GM18526 (cell line): ENCODE measurements at regions not wholly inside any gene's neighbourhood (a gene's known extent, or its start where the extent isn't known, plus 50 kb on each side); places are given as distances from the start of the nearest gene placed in this dataset.

Experiments
- POLR2A ChIP-seq: IDR thresholded peaks from 3 replicates; pipeline ENCODE4 v1.6.1; 2011; ENCODE audit not compliant: insufficient read length; ENCODE audit errors: extremely low read depth

GRCh38 chr14:22500525-22500924 lies 88.5 kb downstream of the DAD1 start:
- no peak for TF ChIP-seq POLR2A

GRCh38 chr14:22497671-22498093 lies 91.3 kb downstream of the DAD1 start:
- TF ChIP-seq POLR2A = no peak

DNA sequence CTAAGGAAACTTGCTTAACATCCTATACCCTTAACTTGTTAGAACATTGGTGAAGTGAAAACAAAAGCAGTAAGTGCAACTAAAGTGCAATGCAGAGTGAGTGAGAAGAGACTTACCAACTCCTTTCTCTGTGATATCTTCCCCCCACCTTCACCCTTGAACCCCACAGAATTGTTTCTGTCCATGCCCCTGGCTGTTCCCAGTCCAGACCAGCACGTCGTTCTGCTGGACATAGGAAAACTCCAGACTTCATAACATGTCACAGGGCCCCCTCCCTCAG lies 91.9 kb downstream of the DAD1 start:
- TF ChIP-seq POLR2A = no peak

- TF ChIP-seq POLR2A = peak; percentile 15
These were observed 94.4 kb downstream of the DAD1 start for GRCh38 chr14:22494486-22495135.

GRCh38 chr14:22493753-22494152 lies 95.3 kb downstream of the DAD1 start:
- TF ChIP-seq POLR2A = no peak

DNA sequence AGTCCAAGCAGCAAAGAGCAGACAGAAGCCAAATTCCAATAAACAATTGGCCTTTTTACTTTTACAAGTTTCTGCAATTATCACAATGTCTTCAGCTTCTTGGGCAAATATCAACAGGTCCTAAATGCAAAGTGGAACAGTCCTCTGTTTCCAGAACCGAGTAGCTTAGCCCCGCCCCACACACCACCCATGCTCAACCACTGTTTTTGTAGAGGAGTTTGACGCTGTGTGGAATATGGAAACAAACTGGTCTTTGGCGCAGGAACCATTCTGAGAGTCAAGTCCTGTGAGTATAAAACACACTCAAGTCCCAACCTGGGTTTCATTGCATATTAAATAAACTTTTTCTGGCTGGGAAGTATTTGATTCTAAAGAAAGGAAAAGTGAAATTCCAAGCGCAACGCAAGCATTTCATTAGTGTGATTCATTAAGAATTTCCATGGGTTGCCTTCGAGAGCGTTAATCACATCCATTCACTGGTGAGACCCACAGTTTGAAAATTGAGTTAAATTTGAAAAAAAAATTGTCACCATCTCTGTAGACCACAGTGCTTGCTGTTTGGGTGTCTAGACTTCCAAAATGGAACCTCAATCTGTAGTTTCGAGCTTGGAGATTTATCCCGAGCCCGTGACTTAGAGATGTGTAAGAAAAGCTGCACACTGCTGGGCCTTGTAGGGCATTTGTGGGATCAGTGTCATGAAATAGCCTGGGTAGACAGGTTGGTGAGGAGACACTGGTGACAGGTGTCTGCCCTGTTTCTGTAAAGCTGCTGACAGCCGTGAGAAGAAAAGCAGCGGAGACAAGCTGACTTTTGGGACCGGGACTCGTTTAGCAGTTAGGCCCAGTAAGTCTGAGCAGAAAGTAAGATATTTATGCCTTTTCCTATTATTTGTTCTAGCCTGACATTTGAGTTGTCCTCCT lies 96.1 kb downstream of the DAD1 start:
- no peak for TF ChIP-seq POLR2A

- TF ChIP-seq POLR2A = peak; percentile 45
These were observed 97.1 kb downstream of the DAD1 start for GRCh38 chr14:22491683-22492621.

GRCh38 chr14:22489957-22490950 lies 98.8 kb downstream of the DAD1 start:
- no peak for TF ChIP-seq POLR2A

DNA sequence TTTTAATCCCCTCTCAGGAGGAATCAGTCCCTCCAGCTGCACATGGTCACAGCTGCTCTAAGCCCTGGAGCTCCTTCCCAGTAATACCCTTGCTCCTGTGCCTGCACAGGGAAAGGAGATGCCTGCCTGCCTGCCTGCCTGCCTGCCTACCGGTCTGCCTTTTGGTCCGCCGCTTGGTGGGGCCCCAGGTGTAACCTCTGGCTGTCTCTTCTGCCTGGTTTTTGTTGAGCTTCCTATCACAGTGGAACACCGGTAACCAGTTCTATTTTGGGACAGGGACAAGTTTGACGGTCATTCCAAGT lies 99.8 kb downstream of the DAD1 start:
- no peak for TF ChIP-seq POLR2A

DNA sequence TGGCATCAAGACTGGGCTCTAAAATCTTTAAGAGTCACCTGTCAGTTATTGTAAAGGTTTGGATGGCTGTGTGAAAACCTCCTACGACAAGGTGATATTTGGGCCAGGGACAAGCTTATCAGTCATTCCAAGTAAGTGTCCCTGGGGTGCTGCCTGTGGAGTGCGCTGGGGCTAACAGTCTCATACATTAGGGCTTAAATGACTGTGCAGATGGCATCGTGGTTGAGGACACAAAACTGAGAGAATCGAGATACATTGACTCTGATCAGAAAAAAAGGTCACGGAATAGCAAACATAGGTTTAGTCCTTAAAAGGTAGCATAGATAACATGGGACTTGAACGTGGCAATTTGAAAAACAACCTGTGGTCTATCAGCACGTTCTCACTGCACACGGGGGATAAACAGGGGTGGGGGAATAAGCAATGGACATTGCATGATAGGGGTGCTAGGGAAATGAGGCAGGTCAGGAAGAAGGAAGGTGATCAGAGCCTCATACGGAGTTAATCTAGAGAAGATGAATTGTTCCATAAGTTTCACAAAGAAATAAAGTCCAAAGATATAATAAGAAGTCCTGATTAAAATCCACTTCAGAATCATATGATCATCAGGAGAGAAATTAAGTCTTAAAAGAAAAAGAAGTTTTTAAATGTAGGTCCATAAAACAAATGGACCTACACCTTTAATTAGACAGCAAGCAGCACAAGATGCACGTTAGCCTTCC lies 100.3 kb downstream of the DAD1 start:
- TF ChIP-seq POLR2A = no peak

DNA sequence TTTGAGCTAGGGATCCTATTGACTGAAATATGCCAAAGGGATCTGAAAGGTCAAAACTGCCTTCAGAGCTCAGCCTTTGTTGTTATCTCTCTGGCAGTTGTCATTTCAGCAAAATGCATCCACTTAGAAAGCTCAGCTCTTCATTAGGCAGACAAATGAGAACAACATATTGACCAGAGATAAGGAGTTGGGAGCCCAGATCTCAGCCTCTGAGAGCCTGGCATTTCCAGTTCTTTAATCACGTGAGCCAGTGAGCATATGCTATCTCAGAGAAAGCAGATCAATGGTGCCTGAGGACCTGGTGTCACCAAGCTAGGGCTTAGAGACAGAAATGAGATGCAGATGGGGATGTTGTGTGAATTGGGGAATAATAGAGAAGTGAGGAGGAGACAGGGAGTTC lies 101.1 kb downstream of the DAD1 start:
- TF ChIP-seq POLR2A = no peak

DNA sequence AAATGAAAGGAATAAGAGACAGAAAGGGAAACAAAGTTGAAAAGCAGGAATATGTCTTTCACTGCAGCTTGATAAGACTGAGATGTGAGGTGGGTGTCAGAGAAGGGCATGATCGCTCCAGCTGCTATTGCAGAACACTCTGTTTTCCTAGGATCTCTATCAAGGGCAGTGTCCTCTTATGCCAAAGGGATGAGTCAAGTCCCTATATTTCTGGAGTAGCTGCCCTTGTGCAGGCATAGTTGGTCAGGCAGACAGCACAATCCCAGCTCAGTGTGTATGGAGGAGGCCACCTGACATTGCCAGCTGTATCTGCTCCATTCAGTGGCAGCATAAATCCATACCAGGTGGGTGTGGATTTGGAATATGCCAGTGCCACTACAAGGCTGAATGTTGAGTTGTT lies 101.6 kb downstream of the DAD1 start:
- TF ChIP-seq POLR2A = no peak

GRCh38 chr14:22486675-22487074 lies 102.3 kb downstream of the DAD1 start:
- no peak for TF ChIP-seq POLR2A

- no peak for TF ChIP-seq POLR2A
These were observed 103.4 kb downstream of the DAD1 start for GRCh38 chr14:22485649-22486048.
